Testis (tissue), 2 donors: ENCODE measurements at regions not wholly inside any gene's neighbourhood (a gene's known extent, or its start where the extent isn't known, plus 50 kb on each side); places are given as distances from the start of the nearest gene placed in this dataset.

Experiments used
- POLR2A ChIP-seq: fragments of 450-650 bp; IDR thresholded peaks from one replicate; pipeline ENCODE4 v1.6.1; 2017; ENCODE audit warnings: antibody characterized with exemption, mild to moderate bottlenecking, moderate library complexity
- TF ChIP-seq, protein P1 (sequence below), 3 experiments: fragments of 450-650 bp in 2 of 3; fragments of 200-600 bp in 1 of 3; sonication (generic) in 1 of 3; IDR thresholded peaks; one replicate each; pipeline ENCODE4 v1.5.1; 2016 to 2019; ENCODE audit warnings: antibody characterized with exemption in 3 of 3, mild to moderate bottlenecking in 2 of 3, moderate library complexity in 1 of 3

DNA sequence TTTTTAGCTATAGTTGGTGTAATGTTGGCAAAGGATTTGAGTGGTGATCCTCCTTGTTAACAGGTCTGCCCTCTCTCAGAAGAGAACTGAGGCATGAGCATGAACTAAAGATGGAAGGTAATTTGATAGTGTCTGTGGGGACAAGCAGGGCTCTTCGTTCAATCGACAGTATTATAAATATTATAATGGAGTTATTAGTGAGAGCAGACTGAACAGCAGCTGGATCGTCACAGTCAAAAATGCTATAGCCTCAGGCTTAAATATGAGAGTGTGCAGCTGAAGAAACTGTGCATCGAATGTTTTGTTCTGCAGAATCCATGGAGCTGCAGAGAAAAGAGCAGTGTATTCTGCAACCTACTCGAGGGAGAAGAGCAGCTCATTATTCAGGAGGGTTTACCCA lies 757.3 kb downstream of the DNAH5 start:
- TF ChIP-seq, protein P1, sequence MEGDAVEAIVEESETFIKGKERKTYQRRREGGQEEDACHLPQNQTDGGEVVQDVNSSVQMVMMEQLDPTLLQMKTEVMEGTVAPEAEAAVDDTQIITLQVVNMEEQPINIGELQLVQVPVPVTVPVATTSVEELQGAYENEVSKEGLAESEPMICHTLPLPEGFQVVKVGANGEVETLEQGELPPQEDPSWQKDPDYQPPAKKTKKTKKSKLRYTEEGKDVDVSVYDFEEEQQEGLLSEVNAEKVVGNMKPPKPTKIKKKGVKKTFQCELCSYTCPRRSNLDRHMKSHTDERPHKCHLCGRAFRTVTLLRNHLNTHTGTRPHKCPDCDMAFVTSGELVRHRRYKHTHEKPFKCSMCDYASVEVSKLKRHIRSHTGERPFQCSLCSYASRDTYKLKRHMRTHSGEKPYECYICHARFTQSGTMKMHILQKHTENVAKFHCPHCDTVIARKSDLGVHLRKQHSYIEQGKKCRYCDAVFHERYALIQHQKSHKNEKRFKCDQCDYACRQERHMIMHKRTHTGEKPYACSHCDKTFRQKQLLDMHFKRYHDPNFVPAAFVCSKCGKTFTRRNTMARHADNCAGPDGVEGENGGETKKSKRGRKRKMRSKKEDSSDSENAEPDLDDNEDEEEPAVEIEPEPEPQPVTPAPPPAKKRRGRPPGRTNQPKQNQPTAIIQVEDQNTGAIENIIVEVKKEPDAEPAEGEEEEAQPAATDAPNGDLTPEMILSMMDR (IDR thresholded peaks at IDR 0.05): no peak
- TF ChIP-seq POLR2A: no peak
